Ammon's horn (tissue), 1 donor: ENCODE measurements at regions not wholly inside any gene's neighbourhood (a gene's known extent, or its start where the extent isn't known, plus 50 kb on each side); places are given as distances from the start of the nearest gene placed in this dataset.

Experiments
- DNase-seq: peaks from one replicate; pipeline ENCODE4 v3.0.0-alpha.2; 2016; ENCODE audit warnings: low spot score

- no peak for DNase-seq
These were observed 395.2 kb downstream of the CMPK2 start for GRCh38 chr2:6470518-6470917.

- no peak for DNase-seq
These were observed 394.3 kb downstream of the CMPK2 start for GRCh38 chr2:6471419-6471818.

DNA sequence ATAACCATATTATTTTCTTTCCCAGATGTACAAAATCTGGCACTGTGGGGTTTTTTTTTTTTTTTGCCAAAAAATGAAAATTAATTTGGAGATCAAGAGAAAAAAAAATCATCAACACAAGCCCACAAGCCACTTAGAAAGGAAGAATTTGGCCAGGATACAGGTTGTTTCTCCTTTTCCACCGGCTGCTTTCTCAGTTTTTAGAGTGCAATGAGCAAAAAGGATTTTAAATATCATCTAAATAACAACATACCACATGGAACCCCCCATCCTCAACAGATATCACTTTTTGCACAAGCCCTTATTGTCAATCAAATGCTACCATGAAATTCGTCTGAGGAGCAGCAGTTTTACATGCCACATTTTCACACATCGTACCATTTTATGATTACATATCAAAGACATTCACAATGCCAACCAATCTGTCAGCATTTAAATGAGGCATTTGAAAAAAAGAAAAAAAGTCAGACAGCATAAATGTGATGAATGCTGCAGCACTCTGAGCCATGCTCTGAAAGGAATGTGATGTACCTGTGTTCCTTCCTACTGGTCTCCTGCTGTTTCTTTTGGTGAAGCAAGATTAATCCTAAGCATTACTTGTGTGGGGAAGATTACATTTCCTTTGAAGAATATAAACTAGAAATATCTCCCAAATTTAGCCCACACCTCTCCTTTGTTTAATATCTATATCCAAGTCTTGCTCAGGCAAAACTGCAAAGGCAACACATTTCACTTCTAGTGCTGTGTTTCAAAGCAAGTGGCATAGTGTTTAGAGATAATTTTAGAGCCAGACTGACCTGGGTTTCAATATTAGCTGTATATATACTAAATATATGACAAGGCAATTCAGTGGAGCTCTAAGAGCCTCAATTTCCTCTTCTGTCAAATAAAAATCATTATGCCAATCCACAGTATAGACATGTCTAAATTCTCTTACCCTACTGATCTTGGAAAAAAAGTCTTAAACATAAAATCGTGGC lies 391.3 kb downstream of the CMPK2 start:
- no peak for DNase-seq

- no peak for DNase-seq
These were observed 390.4 kb downstream of the CMPK2 start for GRCh38 chr2:6475155-6475940.

GRCh38 chr2:6480514-6480913 lies 385.2 kb downstream of the CMPK2 start:
- DNase-seq, result no peak

DNA sequence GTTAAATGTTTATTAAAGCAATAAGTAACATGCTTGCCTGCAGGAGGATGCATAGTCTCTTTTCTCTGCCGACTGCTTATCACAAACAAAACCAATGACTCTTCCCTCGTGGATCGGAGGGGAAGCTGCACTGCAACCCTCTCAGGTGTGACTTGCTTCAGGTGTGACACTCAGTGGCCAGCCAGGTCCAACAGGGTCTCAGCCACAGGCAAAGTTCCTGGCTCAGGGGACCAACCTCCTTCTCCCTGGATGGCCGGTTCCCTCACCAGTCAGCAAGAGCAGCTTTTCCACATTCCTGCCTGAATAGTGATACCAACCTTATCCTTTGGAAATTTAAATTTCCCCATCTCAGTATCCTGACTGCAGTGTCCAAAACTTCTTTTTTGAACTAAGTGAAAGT lies 383.5 kb downstream of the CMPK2 start:
- DNase-seq, result no peak

- DNase-seq, result no peak
These were observed 377.9 kb downstream of the CMPK2 start for GRCh38 chr2:6487765-6488164.

DNA sequence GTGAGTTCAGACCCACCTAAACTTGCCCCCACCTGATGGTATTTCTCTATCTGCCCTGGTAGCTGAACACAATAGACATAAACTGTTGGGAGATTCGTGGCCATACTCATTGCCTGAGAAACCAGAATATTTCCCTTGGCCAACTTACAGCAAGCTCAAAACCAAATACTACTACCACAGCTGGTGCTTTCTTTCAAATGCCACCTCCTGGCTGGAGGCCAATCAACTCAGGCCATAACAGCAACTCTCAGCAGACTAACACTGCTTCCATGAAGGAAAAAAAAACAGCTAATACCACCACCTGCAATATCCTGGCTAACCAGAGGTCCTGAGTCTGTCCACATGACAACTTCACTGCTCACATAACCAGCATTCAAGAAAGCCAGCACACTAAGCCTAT lies 373.1 kb downstream of the CMPK2 start:
- DNase-seq, result no peak

DNA sequence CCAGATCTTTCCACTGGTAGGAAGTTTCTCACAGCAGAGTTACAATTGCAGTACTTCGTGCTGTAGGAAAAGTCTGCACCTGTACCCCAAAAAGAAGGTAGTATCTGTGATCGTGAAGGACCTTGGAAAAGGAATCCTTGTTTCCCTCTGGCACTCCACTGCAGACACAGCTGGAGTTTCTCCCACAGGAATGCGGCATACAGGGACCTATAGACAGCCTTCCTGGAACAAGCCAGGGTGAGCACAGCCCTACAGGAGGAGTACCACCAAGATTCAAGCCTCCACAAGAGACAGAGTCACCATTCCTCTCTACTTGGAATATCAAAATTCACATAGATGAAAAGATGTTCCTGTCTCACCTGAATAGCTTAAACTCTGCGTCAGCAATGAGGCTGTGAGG lies 372.4 kb downstream of the CMPK2 start:
- DNase-seq, result no peak

DNA sequence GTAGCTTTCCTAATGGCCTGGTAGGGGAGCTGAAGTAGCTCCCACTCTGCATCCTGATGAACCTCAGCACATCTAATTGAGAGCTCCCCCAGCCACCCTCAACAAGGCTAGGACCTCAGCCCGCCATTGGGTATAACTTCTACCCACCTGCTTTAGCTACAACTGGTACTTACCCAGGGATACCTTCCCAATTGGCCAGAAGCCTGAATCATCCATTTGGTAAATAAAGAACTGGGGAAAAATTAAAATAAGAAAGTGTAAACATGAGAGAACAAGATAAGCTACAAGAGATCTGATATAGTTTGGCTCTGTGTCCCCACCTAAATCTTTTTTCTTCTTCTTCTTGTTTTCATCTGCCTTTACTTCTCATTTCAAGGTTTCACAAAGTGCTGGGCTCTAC lies 372.0 kb downstream of the CMPK2 start:
- no peak for DNase-seq

DNA sequence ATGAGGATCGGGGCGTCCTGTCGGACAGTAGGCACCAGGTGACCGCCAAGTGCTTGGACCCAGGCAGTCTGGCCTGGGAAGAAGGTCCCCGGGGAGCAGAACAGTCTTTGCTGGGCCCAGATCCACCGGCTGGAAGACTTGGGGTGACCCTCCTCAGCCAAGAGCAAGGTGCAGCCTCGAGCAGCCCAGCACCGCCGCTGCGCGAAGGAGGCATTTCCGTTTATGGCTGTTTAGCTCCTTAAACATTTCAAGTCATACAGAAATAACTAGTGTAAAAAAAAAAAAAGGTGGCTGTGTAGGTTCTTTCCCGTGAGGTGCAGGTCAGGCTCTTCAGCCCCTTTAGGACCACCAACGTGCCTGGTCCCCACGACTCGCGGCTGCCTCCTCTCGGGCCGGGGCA lies 370.2 kb downstream of the CMPK2 start:
- no peak for DNase-seq

- DNase-seq, result no peak
These were observed 369.3 kb downstream of the CMPK2 start for GRCh38 chr2:6496376-6496775.

DNA sequence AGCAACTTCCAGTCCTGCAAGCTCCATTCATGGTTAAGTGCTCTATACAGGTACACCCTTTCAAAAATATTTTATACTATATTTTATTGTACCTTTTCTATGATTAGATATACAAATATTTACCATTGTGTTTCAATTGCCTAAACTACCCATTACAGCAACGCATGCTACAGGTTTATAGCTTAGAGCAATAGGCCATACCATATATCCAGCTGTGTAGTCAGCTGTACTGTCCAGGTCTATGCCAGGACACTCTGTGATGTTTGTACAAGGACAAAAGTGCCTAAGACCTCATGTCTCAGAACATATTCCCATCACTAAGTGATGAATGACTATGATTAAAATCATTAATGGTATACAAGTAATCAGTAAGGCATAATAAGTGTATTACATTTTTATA lies 368.7 kb downstream of the CMPK2 start:
- no peak for DNase-seq

- no peak for DNase-seq
These were observed 366.9 kb downstream of the CMPK2 start for GRCh38 chr2:6498841-6499240.

GRCh38 chr2:6499691-6500090 lies 366.0 kb downstream of the CMPK2 start:
- no peak for DNase-seq

- DNase-seq, result no peak
These were observed 359.3 kb downstream of the CMPK2 start for GRCh38 chr2:6506361-6506794.

DNA sequence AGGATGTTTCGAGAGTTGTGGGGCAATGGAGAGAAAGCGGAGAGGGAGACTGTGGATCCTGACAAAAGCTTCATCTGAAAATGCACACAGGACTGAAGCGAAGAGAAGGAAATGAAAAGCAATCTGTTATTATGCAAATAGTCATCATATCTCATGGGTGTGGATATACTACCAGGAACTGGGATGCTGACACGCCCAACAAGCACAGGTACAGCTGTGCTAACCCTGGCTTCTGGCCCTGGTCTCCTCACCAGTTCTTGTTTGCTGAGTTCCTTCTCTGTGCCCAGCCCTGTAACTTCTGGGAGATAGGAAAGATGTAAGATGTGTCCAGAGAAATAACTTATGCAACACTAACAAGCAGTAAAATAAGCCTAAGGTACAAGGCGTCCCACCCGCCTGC lies 358.8 kb downstream of the CMPK2 start:
- DNase-seq, result no peak

DNA sequence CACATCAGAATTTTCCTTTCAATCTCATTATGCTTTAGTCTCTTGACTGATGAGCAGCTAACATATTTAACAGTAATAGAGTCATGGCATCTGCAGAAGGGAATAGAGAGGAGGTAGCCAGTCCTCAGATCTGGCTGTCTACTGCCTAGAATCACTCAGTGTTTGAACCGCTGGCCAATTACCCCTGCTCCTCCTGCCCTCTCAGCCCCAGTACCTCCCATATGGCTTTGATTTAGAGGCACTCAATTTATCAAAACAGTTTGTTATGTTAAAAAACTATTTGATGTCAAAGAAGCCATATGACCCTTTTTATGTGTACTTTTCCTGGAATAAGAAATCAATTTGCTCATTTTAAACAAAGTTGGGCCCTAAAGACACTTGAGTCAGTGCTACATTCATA lies 355.2 kb downstream of the CMPK2 start:
- DNase-seq, result no peak

DNA sequence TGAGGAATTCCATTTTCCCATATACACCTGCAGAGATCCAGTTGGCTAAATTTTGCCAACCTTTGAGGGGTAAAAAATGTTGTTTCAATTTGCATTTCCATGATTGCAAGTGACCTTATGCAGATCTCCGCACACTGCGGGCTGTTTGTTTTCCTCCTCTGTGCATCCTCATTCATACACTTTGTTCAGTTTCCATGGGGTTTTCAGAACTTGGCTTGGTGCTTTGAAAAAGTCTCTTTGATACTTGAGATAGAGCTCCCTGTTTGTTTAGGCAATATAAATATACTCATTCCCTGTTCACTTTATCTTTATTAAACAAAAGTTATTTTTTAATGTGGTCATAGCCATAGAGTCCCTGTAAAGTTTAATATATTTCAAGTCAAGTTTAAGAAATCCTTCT lies 353.1 kb downstream of the CMPK2 start:
- no peak for DNase-seq

GRCh38 chr2:6516674-6517073 lies 349.0 kb downstream of the CMPK2 start:
- DNase-seq, result no peak

- DNase-seq, result no peak
These were observed 347.3 kb downstream of the CMPK2 start for GRCh38 chr2:6518361-6518760.

GRCh38 chr2:6523476-6523875 lies 342.2 kb downstream of the CMPK2 start:
- DNase-seq, result no peak
